ENCODE measurements at regions not wholly inside any gene's neighbourhood (a gene's known extent, or its start where the extent isn't known, plus 50 kb on each side); places are given as distances from the start of the nearest gene placed in this dataset.

GRCh38 chr4:117479673-117480072 is 394.3 kb upstream of the TRAM1L1 start:
- H3K4me3 Mint-ChIP-seq, result no peak overlapping the region
- Histone ChIP-seq H3K9me3 (ENCODE audit: control insufficient read depth, low read depth, low read length) (no peaks in the 10 kb centered on the region), H3K23me2 (ENCODE audit: insufficient read length, low read depth, low read length, poor library complexity, severe bottlenecking) (no peaks in the 10 kb centered on the region)

More at GRCh38 chr4:117479673-117480072, 394.3 kb upstream of the TRAM1L1 start:
- H3K14ac ChIP-seq (ENCODE audit: insufficient read depth, low read length), result no peak overlapping the region
- H3K27ac Mint-ChIP-seq, result no peak overlapping the region
- TF ChIP-seq, protein P1, sequence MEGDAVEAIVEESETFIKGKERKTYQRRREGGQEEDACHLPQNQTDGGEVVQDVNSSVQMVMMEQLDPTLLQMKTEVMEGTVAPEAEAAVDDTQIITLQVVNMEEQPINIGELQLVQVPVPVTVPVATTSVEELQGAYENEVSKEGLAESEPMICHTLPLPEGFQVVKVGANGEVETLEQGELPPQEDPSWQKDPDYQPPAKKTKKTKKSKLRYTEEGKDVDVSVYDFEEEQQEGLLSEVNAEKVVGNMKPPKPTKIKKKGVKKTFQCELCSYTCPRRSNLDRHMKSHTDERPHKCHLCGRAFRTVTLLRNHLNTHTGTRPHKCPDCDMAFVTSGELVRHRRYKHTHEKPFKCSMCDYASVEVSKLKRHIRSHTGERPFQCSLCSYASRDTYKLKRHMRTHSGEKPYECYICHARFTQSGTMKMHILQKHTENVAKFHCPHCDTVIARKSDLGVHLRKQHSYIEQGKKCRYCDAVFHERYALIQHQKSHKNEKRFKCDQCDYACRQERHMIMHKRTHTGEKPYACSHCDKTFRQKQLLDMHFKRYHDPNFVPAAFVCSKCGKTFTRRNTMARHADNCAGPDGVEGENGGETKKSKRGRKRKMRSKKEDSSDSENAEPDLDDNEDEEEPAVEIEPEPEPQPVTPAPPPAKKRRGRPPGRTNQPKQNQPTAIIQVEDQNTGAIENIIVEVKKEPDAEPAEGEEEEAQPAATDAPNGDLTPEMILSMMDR (conservative IDR thresholded peaks at IDR 0.05), result no peak
- no peaks in the 10 kb centered on the region for H3K79me2 ChIP-seq (ENCODE audit: insufficient read depth, low read length)
- no peaks in the 10 kb centered on the region for H3K36me3 Mint-ChIP-seq (ENCODE audit: insufficient read depth in 1 of 3, low read depth in 3 of 3)
- no peak overlapping the region for H3K4me2 ChIP-seq (ENCODE audit: insufficient read depth, insufficient read length, low read length)
- no peaks in the 10 kb centered on the region for H3K79me1 ChIP-seq (ENCODE audit: insufficient read depth, low read depth, low read length, poor library complexity, severe bottlenecking)
- H2AK5ac ChIP-seq (ENCODE audit: insufficient read length, low read length), result no peak overlapping the region
- peaks cover 9 to 10% of the 10 kb centered on the region in 2 experiments for H3K4me1 Mint-ChIP-seq
- no peaks in the 10 kb centered on the region for H3K27me3 Mint-ChIP-seq (ENCODE audit: low read depth)
- no peaks in the 10 kb centered on the region for H3K27me3 ChIP-seq (ENCODE audit: insufficient read depth, low read length)
- H3K9me3 Mint-ChIP-seq, result no peaks in the 10 kb centered on the region
- no peak overlapping the region for H4K5ac ChIP-seq (ENCODE audit: insufficient read length, low read depth, low read length)
- H3K27ac ChIP-seq (ENCODE audit: insufficient read length, low read depth, low read length), result no peak overlapping the region
- H2BK5ac ChIP-seq (ENCODE audit: insufficient read length, low read length), result no peak overlapping the region
- H3K4me1 ChIP-seq (ENCODE audit: insufficient read depth, low read length), result no peaks in the 10 kb centered on the region
- no peak overlapping the region for H2BK120ac ChIP-seq (ENCODE audit: low read depth, low read length, poor library complexity, severe bottlenecking)
- H4K91ac ChIP-seq (ENCODE audit: insufficient read length, low read depth, low read length), result no peak overlapping the region
- H3K56ac ChIP-seq (ENCODE audit: insufficient read length, low read depth, low read length), result no peak overlapping the region
- H3K23ac ChIP-seq (ENCODE audit: insufficient read length, low read depth, low read length), result no peak overlapping the region
- no peak overlapping the region for H3T11ph ChIP-seq (ENCODE audit: low read length)
- H4K8ac ChIP-seq (replicated peaks; ENCODE audit: insufficient read length, low read depth, low read length), result no peak overlapping the region
- H3K4ac ChIP-seq (ENCODE audit: low read depth, low read length), result no peak overlapping the region
- DNase-seq, result no peak
- no peaks in the 10 kb centered on the region for H4K20me1 ChIP-seq (ENCODE audit: control insufficient read depth, insufficient read depth, insufficient read length)
- no CpG with 5 or more reads among the region's 6 CpGs for WGBS (ENCODE audit: extremely low coverage, insufficient read length, low lambda C conversion rate)
- no peak overlapping the region for H2BK15ac ChIP-seq (ENCODE audit: low read depth, low read length)
- no peak overlapping the region for H3K18ac ChIP-seq (ENCODE audit: insufficient read length, low read depth, low read length)
- no peak overlapping the region for H2BK20ac ChIP-seq (ENCODE audit: low read depth, low read length, poor library complexity, severe bottlenecking)
- H2AFZ ChIP-seq (ENCODE audit: low read length), result no peak overlapping the region
- H2BK12ac ChIP-seq (ENCODE audit: insufficient read length, low read depth, low read length), result no peak overlapping the region
- no peak overlapping the region for H3K9ac ChIP-seq (ENCODE audit: extremely low read depth, insufficient read length, low read length)

Data from H9 (cell line).